HG02642 (cell line): ENCODE measurements at regions not wholly inside any gene's neighbourhood (a gene's known extent, or its start where the extent isn't known, plus 50 kb on each side); places are given as distances from the start of the nearest gene placed in this dataset.

Source experiments
- ATAC-seq: cut with Tn5 transposase; IDR thresholded peaks from one replicate; pipeline ENCODE4 v1.9.1; 2021; ENCODE audit warnings: mild to moderate bottlenecking; ENCODE audit not compliant: unreplicated experiment, poor library complexity

GRCh38 chr2:163373496-163373895, 362.3 kb downstream of the FIGN start:
- no peak for ATAC-seq

- ATAC-seq = no peak
Measured at GRCh38 chr2:163370169-163370886, 365.5 kb downstream of the FIGN start.

DNA sequence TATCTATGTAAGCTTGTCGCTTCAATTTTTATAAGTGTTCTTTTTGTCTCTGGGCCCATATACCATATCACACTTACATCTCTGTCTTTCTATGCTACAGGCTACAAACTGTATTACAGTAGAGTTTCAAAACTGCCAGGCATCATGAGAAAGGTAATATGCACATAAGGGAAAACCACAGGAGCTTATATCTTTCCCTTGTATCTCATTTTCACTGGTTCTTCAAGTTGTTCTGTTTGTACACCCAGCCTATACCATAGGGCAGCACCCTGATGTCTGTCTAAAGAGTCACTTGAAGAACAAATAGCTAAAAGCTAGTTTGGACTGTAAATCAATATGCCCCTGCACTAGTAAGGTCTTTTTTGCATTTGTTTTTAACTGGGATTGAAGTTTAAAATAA, 366.7 kb downstream of the FIGN start:
- no peak for ATAC-seq

- no peak for ATAC-seq
Measured at GRCh38 chr2:163368655-163369054, 367.2 kb downstream of the FIGN start.

DNA sequence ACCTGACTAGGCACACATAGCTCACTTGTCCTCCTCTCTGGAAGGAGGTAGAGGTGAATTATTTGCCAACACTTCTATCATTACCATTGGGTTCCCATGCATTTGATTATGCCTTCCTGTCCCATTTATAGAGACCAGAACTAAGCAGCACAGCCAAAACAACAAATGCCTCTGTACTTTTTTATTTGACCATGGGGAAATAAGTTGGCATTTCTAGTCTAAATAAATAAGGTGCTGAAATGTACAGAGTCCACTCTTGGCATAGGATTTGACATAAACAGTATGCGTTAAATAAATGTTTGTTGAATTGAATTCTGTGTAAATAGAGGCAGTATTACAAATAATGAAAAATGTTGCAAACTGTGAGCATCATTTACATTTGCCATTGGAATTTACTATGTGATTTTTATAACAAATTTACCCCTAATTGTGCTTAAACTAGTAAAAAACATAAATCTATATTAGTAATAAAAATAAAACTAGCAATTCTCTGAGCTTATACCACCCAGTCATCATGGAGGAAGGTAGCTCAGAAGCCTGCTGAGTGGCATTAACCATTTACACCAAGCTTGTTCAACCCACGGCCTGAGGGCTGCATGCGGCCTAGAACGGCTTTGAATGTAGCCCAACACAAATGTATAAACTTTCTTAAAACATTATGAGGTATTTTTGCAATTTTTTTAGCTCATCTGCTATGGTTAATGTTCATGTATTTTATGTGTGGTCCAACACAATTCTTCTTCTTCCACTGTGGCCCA, 367.8 kb downstream of the FIGN start:
- no peak for ATAC-seq

DNA sequence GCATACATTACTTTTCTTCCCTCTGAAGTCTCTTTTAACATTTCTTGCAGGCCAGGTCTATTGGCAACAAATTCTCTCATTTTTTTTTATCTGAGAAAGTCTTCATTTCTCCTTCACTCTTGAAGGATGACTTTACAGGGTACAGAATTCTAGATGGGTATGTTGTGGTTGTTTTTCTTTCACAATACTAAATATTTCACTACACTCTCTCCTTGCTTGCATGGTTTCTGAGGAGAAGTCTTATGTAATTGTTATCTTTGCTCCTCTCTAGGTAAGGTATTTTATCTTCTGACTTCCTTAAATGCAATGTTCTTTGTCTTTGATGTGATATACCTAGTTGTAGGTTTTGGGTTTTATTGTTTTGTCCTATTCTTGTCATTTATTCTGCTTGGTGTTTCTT, 371.1 kb downstream of the FIGN start:
- no peak for ATAC-seq

DNA sequence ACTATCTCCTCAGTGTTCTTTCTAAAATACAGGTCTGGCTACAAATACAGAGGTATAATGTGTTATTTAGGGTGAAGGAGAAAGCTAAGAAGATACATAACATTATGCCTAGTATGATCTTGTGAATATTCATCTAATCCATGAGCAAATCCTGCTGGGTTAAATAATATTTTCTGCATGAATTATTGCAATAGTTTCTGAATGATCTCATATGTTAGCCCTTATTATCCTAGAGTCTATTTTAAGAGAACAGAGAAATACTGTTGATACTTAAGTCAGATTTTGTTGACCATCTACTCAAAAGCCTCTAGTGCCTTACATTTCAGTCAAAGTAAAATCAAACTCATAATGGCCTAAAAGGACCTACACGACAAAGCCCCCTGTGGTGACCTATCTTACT, 382.3 kb downstream of the FIGN start:
- ATAC-seq = no peak

- no peak for ATAC-seq
Measured at GRCh38 chr2:163351966-163352365, 383.8 kb downstream of the FIGN start.

GRCh38 chr2:163351143-163351542, 384.7 kb downstream of the FIGN start:
- ATAC-seq = no peak

GRCh38 chr2:163348857-163349380, 386.9 kb downstream of the FIGN start:
- no peak for ATAC-seq

DNA sequence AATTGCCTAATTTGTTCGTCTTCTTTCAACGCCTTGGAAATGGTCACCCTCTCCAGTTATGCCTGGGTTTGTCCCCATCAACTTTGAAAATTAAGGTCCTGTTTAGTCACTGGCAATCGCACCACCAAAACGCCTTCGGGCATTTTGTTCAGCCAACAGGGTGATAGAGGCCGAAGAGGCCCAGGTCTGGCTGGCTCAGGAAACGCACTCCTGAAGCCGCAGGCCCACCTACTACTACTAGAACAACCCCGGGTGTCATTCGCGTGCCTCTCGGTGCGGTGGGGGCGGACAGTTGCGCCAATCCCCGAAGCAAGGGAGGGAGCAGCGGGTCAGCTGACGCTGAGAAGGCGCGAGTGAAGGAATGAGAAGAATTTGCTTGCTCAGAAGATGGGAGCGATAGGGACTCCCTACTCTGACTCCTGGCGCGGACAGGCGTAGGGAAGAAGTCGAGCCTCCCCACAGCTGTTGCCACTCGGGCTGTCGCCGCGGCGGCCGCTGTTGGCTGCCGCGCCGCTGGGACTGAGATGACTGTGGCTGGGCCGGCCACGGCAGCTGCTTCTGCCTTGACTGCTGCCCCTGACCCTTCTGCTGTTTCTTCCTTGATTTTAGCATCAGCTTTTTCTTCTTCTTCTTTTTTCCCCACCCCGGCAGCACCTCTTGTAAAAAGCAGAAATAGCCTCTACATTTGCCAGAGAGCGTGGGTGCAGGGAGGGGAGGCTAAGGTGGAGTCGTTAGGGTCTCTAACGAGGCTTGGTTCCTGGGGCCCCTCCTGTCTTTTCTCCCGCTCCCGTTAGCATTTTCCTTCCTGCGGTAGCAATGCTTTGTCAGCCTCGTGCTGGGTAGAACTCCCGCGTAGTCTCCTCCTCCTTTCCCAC, 387.6 kb downstream of the FIGN start:
- ATAC-seq = no peak

GRCh38 chr2:163345795-163346573, 389.8 kb downstream of the FIGN start:
- ATAC-seq = peak; percentile 77

DNA sequence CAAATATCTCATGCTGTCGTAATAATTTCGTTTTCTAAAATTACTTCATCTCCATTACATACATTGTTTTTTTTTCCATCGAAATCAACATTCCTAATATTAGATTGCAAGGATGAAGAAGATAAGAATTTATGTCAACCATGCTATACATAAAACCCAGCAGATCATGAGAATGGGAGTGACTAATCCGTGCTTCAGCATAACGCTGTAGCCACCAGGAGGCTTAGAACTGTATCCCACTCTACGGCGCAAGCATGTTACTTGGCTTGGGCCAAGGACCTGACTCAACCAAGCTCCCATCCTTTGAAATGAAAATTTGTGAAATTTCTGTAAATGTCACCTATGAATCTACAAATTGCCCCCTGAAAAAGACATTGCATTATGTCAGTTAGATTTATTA, 392.5 kb downstream of the FIGN start:
- ATAC-seq = no peak

GRCh38 chr2:163341426-163341825, 394.4 kb downstream of the FIGN start:
- no peak for ATAC-seq

DNA sequence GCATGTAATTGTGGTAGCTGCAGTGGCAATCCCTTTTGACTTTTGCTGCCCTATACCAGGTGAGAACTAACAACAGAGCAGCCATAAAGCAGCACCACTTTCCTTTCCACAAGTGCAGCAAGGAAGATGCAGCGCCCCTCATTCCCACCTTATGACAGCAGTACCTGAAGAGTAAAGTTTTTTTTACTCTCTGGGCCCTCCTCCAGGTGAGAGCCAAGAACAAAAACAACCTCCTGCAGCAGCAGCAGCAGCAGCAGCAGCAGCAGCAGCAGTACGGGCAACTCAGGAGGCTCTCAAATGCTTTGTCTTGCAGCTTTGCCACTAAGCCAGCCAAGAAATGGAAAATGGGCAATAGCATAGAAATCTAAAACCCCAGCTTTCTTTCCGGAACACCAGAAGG, 397.5 kb downstream of the FIGN start:
- ATAC-seq = no peak

DNA sequence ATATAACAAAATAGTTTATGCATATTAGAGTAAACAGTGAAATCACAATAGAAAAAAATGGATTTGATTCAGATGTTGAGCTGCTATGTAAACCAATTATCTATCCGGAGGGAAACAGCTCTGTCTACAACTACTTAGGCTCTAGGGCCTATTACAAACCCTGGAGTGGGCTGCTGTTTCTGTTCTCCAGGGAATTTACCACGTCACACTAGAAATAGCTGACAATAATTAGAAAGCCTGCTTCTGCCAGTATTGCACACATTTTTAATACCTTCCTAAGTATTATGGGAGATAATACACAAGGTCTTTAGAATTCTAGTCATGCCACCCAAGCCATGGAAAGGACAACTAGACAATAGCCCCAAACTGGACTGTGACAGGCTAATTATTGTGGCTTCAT, 411.1 kb downstream of the FIGN start:
- no peak for ATAC-seq

DNA sequence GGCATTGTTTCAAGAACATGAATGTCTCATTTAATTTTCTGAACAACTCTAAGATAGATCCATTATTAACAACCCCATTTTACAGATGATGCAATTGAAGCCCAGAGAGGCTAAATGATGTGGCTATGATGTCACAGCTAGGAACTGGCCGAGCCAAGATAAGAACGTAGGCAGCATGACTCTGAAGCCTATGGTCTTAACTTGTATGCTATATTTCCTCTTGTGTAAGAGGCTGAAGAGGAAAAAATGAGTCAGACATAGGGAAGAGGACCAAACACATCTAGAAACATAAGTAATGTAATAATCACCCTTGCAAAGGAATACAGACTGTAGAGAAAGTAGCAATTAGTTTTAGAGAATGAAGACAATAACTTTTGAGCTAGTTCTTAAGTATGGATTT, 416.8 kb downstream of the FIGN start:
- ATAC-seq = no peak

DNA sequence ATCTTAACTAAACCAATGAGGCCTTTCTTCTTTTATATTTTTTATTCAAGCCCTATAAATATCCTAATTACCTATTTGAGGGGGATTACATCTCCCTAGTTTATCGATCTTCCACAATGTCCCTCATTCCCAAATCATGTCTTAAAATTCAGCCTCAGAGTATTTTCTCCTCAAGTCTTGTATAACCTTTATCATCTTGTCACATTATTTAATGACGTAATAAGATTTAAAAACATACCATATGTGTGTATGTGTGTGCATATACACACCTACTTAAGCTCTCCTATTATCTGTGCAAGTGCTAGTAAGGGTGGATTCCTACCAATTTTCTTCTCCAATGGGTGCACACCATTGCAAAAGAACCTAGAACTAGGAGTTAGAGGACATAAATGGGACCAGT, 421.1 kb downstream of the FIGN start:
- no peak for ATAC-seq

DNA sequence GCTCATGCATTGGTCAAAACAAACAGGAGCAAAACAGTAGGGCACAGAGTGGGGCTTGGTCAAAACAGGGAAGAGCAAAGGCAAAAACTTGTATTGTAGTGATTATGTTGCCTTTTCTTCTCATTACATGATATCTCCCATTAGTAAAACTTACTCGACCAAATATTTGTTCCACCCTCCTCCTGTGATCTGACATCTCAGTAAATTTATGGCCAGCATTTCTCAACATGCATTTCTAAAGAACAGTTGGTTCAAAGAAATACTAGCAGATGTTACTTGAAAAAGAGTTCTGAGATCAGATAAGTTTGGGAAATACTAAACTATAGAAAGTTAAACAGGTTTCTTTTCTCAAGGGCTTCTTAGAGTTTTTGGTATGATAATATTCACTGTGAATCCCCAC, 423.1 kb downstream of the FIGN start:
- no peak for ATAC-seq

DNA sequence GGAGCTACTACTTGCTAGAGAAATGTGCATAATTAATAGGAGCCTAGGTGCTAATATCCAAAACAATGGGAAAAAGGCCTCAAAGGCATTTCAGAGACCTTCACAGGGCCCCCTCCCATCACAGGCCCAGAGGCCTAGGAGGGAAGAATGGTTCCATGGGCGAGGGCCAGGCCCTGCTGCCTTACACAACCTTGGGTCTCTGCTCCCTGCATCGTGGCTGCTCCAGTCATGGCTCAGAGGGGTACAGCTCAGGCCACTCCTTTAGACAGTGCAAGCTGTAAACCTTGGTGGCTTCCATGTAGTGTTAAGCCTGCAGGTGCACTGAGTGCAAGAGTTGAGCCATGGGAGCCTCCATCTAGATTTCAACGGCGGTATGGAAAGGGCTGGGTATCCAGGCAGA, 429.2 kb downstream of the FIGN start:
- no peak for ATAC-seq
